Endodermal cell (in vitro differentiated cells): ENCODE measurements at regions not wholly inside any gene's neighbourhood (a gene's known extent, or its start where the extent isn't known, plus 50 kb on each side); places are given as distances from the start of the nearest gene placed in this dataset.

Source experiments
- DNase-seq: peaks from one replicate; pipeline ENCODE4 v3.0.0-alpha.2; 2017
- H3K27ac ChIP-seq: 2 replicates; pipeline ENCODE4 v1.5.1; 2013; ENCODE audit warnings: mild to moderate bottlenecking, low read depth, low read length, moderate library complexity
- H3K27me3 ChIP-seq: 2 replicates; pipeline ENCODE4 v1.6.1; 2013; ENCODE audit warnings: mild to moderate bottlenecking, low read length, moderate library complexity; ENCODE audit not compliant: insufficient read depth, control insufficient read depth, poor library complexity, severe bottlenecking
- H3K36me3 ChIP-seq: 2 replicates; pipeline ENCODE4 v1.7.0; 2013; ENCODE audit warnings: mild to moderate bottlenecking, low read length, moderate library complexity; ENCODE audit not compliant: control insufficient read depth, insufficient read depth
- H3K4me1 ChIP-seq: one replicate; pipeline ENCODE4 v1.7.0; 2013; ENCODE audit warnings: low read length; ENCODE audit not compliant: control insufficient read depth, insufficient read depth
- H3K4me3 ChIP-seq: 2 replicates; pipeline ENCODE4 v1.5.1; 2013; ENCODE audit warnings: mild to moderate bottlenecking, low read length, moderate library complexity
- H3K9ac ChIP-seq: 2 replicates; pipeline ENCODE4 v1.6.1; 2013; ENCODE audit warnings: mild to moderate bottlenecking, low read length, moderate library complexity; ENCODE audit not compliant: poor library complexity, severe bottlenecking; ENCODE audit errors: extremely low read depth
- H3K9me3 ChIP-seq: 2 replicates; pipeline ENCODE4 v1.6.1; 2013; ENCODE audit warnings: mild to moderate bottlenecking, low read length, moderate library complexity; ENCODE audit not compliant: control insufficient read depth
- H3K27ac Mint-ChIP-seq: 2 replicates; pipeline ENCODE4 v1.8.0; 2020; ENCODE audit warnings: mixed read lengths
- H3K27me3 Mint-ChIP-seq: 2 replicates; pipeline ENCODE4 v1.8.0; 2021; ENCODE audit warnings: mild to moderate bottlenecking, mixed read lengths; ENCODE audit not compliant: insufficient read depth
- H3K36me3 Mint-ChIP-seq: 2 replicates; pipeline ENCODE4 v1.8.0; 2020; ENCODE audit warnings: low read depth, mixed read lengths
- H3K4me1 Mint-ChIP-seq: 2 replicates; pipeline ENCODE4 v1.8.0; 2020; ENCODE audit warnings: mixed read lengths
- H3K4me3 Mint-ChIP-seq: 2 replicates; pipeline ENCODE4 v1.8.0; 2020; ENCODE audit warnings: mild to moderate bottlenecking, moderate library complexity, mixed read lengths
- H3K9me3 Mint-ChIP-seq: 2 replicates; pipeline ENCODE4 v1.8.0; 2020; ENCODE audit warnings: mild to moderate bottlenecking, mixed read lengths
- WGBS, 2 experiments: methylation state at CpG; one replicate each; pipeline versions ENCODE4 v1.1.5 to v1.1.7; 2013; ENCODE audit warnings: missing lambda C conversion rate in 2 of 2, mixed read lengths in 1 of 2; ENCODE audit not compliant: insufficient coverage in 1 of 2, insufficient read length in 1 of 2; 5-methylcytosine and 5-hydroxymethylcytosine counted together
- TF ChIP-seq, protein P1 (sequence below): fragments of 200-600 bp; sonication (generic); conservative IDR thresholded peaks from 2 replicates; pipeline ENCODE4 v1.5.0; 2021; ENCODE audit warnings: antibody characterized with exemption, mild to moderate bottlenecking

DNA sequence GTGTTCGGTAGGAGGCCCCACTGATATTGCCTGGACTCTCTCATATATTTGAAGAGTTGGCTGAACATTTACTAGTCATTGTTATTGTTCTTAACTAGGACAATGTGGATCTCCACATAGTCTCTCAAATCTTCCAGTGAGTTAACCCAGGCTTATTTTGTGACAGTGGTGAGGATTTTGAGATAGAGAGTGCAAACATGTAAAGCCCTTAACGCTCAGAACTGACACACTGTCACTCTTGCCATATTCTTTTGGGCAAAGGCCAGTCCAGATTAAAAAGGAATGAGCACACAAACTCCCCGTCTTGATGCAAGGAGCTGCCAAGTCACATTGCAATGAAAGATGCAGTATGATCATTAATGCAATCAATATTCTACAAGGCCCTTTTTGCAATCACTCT is 431.9 kb upstream of the AZI2 start:
- H3K4me3 Mint-ChIP-seq: no peak overlapping the region
- Histone ChIP-seq H3K9ac (no peak overlapping the region), H3K36me3 (no peaks in the 10 kb centered on the region), H3K4me1 (no peaks in the 10 kb centered on the region), H3K27me3 (peaks cover 86% of the 10 kb centered on the region), H3K9me3 (no peaks in the 10 kb centered on the region), H3K4me3 (no peak overlapping the region), H3K27ac (no peak overlapping the region)
- DNase-seq: no peak
- no peaks in the 10 kb centered on the region for H3K36me3 Mint-ChIP-seq
- H3K9me3 Mint-ChIP-seq: no peaks in the 10 kb centered on the region
- 83 to 100% methylated on average over 1 to 3 of the region's 3 CpGs for WGBS, 2 experiments
- H3K4me1 Mint-ChIP-seq: peaks cover 12% of the 10 kb centered on the region
- H3K27me3 Mint-ChIP-seq: peaks cover 49% of the 10 kb centered on the region
- TF ChIP-seq, protein P1, sequence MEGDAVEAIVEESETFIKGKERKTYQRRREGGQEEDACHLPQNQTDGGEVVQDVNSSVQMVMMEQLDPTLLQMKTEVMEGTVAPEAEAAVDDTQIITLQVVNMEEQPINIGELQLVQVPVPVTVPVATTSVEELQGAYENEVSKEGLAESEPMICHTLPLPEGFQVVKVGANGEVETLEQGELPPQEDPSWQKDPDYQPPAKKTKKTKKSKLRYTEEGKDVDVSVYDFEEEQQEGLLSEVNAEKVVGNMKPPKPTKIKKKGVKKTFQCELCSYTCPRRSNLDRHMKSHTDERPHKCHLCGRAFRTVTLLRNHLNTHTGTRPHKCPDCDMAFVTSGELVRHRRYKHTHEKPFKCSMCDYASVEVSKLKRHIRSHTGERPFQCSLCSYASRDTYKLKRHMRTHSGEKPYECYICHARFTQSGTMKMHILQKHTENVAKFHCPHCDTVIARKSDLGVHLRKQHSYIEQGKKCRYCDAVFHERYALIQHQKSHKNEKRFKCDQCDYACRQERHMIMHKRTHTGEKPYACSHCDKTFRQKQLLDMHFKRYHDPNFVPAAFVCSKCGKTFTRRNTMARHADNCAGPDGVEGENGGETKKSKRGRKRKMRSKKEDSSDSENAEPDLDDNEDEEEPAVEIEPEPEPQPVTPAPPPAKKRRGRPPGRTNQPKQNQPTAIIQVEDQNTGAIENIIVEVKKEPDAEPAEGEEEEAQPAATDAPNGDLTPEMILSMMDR: no peak
- H3K27ac Mint-ChIP-seq: no peak overlapping the region

DNA sequence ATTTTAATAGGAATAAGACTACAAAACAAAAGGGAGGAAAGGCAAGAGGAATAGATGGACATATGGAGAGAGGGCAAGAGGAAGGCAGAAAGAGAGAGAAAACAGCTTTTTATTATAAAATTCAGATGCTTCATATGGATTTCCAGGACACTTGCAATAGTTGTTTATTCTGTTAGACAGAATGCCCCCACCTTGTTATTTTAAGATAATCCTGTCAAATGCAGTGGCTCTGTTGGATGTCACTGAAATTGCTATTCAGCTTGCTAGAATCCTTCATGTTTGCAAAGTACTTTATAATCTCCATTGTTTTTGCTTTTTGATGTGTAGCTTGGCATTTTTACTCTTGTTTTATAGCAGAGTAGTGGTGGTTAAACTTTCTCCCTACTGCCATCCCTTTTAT is 432.4 kb upstream of the AZI2 start:
- Mint-ChIP-seq H3K27ac (no peak overlapping the region), H3K9me3 (no peaks in the 10 kb centered on the region), H3K4me1 (peaks cover 14% of the 10 kb centered on the region), H3K27me3 (peaks cover 53% of the 10 kb centered on the region), H3K4me3 (no peak overlapping the region), H3K36me3 (no peaks in the 10 kb centered on the region)
- Histone ChIP-seq H3K27me3 (peaks cover 86% of the 10 kb centered on the region), H3K9ac (no peak overlapping the region), H3K4me1 (no peaks in the 10 kb centered on the region), H3K36me3 (no peaks in the 10 kb centered on the region), H3K9me3 (no peaks in the 10 kb centered on the region), H3K4me3 (no peak overlapping the region), H3K27ac (no peak overlapping the region)
- DNase-seq: no peak
- TF ChIP-seq, protein P1: no peak

DNA sequence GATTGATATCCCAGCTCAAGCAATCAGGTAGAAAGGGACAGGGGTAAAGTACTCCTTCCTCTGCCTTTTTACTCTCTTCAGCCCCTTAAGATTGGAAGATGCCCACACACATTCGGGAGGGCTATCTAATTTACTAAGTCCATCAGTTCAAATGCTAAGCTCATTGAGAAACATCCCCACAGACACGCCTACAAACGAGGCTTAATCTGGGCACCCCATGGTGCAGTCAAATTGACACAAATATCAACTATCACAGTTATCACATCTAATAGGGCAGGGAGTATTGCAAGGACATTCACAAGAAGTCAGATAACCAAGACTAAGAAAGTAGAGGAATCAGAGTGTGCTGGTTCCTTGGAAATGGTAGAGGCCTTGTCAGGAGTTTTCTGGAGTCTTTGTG is 437.8 kb upstream of the AZI2 start:
- H3K27ac ChIP-seq: no peak overlapping the region
- no peaks in the 10 kb centered on the region for H3K9me3 ChIP-seq
- WGBS, 2 experiments: 45 to 76% methylated on average over 2 to 3 of the region's 3 CpGs
- no peaks in the 10 kb centered on the region for H3K9me3 Mint-ChIP-seq
- DNase-seq: peak; percentile 73
- no peak overlapping the region for H3K4me3 ChIP-seq
- peaks cover 16% of the 10 kb centered on the region for H3K4me1 Mint-ChIP-seq
- peaks cover 89% of the 10 kb centered on the region for H3K27me3 ChIP-seq
- H3K4me1 ChIP-seq: no peaks in the 10 kb centered on the region
- H3K27me3 Mint-ChIP-seq: peaks cover 77% of the 10 kb centered on the region
- H3K4me3 Mint-ChIP-seq: no peak overlapping the region
- H3K36me3 ChIP-seq: no peaks in the 10 kb centered on the region
- H3K36me3 Mint-ChIP-seq: no peaks in the 10 kb centered on the region
- H3K27ac Mint-ChIP-seq: no peak overlapping the region
- no peak overlapping the region for H3K9ac ChIP-seq
- TF ChIP-seq, protein P1: no peak
